CD14-positive monocyte (primary cell): ENCODE measurements at regions not wholly inside any gene's neighbourhood (a gene's known extent, or its start where the extent isn't known, plus 50 kb on each side); places are given as distances from the start of the nearest gene placed in this dataset.
A peak's percentile ranks its signal among the peaks of the same experiment; 100 is the strongest.

Experiments
- DNase-seq, 3 donors: peaks; one replicate each; pipeline ENCODE4 v3.0.0-alpha.2; 2011 to 2022
- H2AFZ ChIP-seq: 2 replicates; pipeline ENCODE4 v1.6.0; 2012; ENCODE audit warnings: mild to moderate bottlenecking, low read depth, low read length, inconsistent platforms; ENCODE audit not compliant: insufficient read depth, poor library complexity, severe bottlenecking
- H3K27ac ChIP-seq, 2 donors: 1 replicate in 1 of 2; 2 replicates in 1 of 2; pipeline ENCODE4 v1.5.1; 2012 to 2013; ENCODE audit warnings: low read length in 2 of 2, control low read depth in 1 of 2, inconsistent platforms in 1 of 2, low read depth in 1 of 2, mild to moderate bottlenecking in 1 of 2
- H3K27me3 ChIP-seq, 2 donors: one replicate each; pipeline versions ENCODE4 v1.6.0 to v1.6.1; 2011 to 2013; ENCODE audit warnings: low read length in 2 of 2; ENCODE audit not compliant: control insufficient read depth in 2 of 2, insufficient read depth in 2 of 2
- H3K36me3 ChIP-seq, 2 donors: replicated peaks in 1 of 2; 1 replicate in 1 of 2; 2 replicates in 1 of 2; pipeline versions ENCODE4 v1.5.1 to v1.6.1; 2012 to 2013; ENCODE audit warnings: low read length in 2 of 2, control low read depth in 1 of 2, inconsistent platforms in 1 of 2, mild to moderate bottlenecking in 1 of 2; ENCODE audit not compliant: insufficient read depth in 2 of 2, control insufficient read depth in 1 of 2
- H3K4me1 ChIP-seq, 2 donors: 1 replicate in 1 of 2; 2 replicates in 1 of 2; pipeline versions ENCODE4 v1.5.1 to v1.6.1; 2012 to 2013; ENCODE audit warnings: low read length in 2 of 2, control low read depth in 1 of 2, inconsistent platforms in 1 of 2, mild to moderate bottlenecking in 1 of 2, moderate library complexity in 1 of 2; ENCODE audit not compliant: insufficient read depth in 2 of 2, control insufficient read depth in 1 of 2
- H3K4me2 ChIP-seq: replicated peaks from 2 replicates; pipeline ENCODE3; 2012; ENCODE audit warnings: low read length, moderate library complexity, mild to moderate bottlenecking; ENCODE audit not compliant: poor library complexity, severe bottlenecking; ENCODE audit errors: extremely low read depth
- H3K4me3 ChIP-seq, 3 experiments: fragments of 200-600 bp in 1 of 3; sonication (generic) in 1 of 3; replicated peaks in 1 of 3; 1 replicate in 2 of 3; 2 replicates in 1 of 3; pipeline ENCODE4 v1.5.1; 2011 to 2013; ENCODE audit warnings: low read length in 3 of 3, mild to moderate bottlenecking in 3 of 3, control low read depth in 2 of 3, low read depth in 2 of 3, inconsistent platforms in 1 of 3, moderate library complexity in 1 of 3
- H3K79me2 ChIP-seq: 2 replicates; pipeline ENCODE4 v1.6.0; 2012; ENCODE audit warnings: mild to moderate bottlenecking, control low read depth, inconsistent platforms, low read length, moderate library complexity; ENCODE audit not compliant: insufficient read depth
- H3K9ac ChIP-seq: 2 replicates; pipeline ENCODE4 v1.6.0; 2017; ENCODE audit warnings: low read length, mild to moderate bottlenecking; ENCODE audit not compliant: insufficient read depth, poor library complexity, severe bottlenecking
- H3K9me3 ChIP-seq, 2 donors: replicated peaks in 1 of 2; 1 replicate in 1 of 2; 2 replicates in 1 of 2; pipeline versions ENCODE4 v1.5.1 to v1.6.1; 2012 to 2013; ENCODE audit warnings: low read length in 2 of 2, control low read depth in 1 of 2; ENCODE audit not compliant: control insufficient read depth in 1 of 2, insufficient read depth in 1 of 2
- H4K20me1 ChIP-seq: 2 replicates; pipeline ENCODE4 v1.6.0; 2012; ENCODE audit warnings: mild to moderate bottlenecking, low read length, control low read depth, moderate library complexity; ENCODE audit not compliant: insufficient read depth
- H3K27ac Mint-ChIP-seq, 7 donors: one replicate each; pipeline ENCODE4 v1.8.0; 2020; ENCODE audit warnings: mild to moderate bottlenecking in 7 of 7, mixed read lengths in 7 of 7, moderate library complexity in 6 of 7, inconsistent platforms in 2 of 7
- H3K27me3 Mint-ChIP-seq, 3 donors: one replicate each; pipeline ENCODE4 v1.8.0; 2021 to 2022; ENCODE audit warnings: low read depth in 3 of 3, mild to moderate bottlenecking in 3 of 3, mixed read lengths in 3 of 3, moderate library complexity in 3 of 3, inconsistent platforms in 1 of 3
- H3K36me3 Mint-ChIP-seq, 2 donors: one replicate each; pipeline ENCODE4 v1.8.0; 2020; ENCODE audit warnings: mixed read lengths in 2 of 2, inconsistent platforms in 1 of 2, mild to moderate bottlenecking in 1 of 2
- H3K4me1 Mint-ChIP-seq: one replicate; pipeline ENCODE4 v1.8.0; 2020; ENCODE audit warnings: mild to moderate bottlenecking, mixed read lengths
- H3K4me3 Mint-ChIP-seq, 2 donors: one replicate each; pipeline ENCODE4 v1.8.0; 2020; ENCODE audit warnings: mild to moderate bottlenecking in 2 of 2, mixed read lengths in 2 of 2, moderate library complexity in 1 of 2
- H3K9me3 Mint-ChIP-seq, 7 donors: one replicate each; pipeline ENCODE4 v1.8.0; 2020 to 2022; ENCODE audit warnings: mixed read lengths in 7 of 7, mild to moderate bottlenecking in 6 of 7, moderate library complexity in 6 of 7, inconsistent platforms in 2 of 7
- CTCF ChIP-seq: fragments of 200-600 bp; IDR thresholded peaks from one replicate; pipeline ENCODE4 v1.8.0; 2022; ENCODE audit warnings: antibody characterized with exemption, mild to moderate bottlenecking
- WGBS: methylation state at CpG from one replicate; pipeline ENCODE4 v1.1.5; 2013; ENCODE audit warnings: missing lambda C conversion rate; ENCODE audit not compliant: insufficient coverage; 5-methylcytosine and 5-hydroxymethylcytosine counted together
- intact Hi-C, 2 donors: fragments of 100-400 bp; cut with micrococcal nuclease; formaldehyde crosslinking; loops; one replicate each; pipeline versions ENCODE4 v1.15.0 to v1.15.1; 2023

- Mint-ChIP-seq H3K27me3 (no peaks in the 10 kb centered on the region), H3K27ac (no peak overlapping the region), H3K4me3 (no peak overlapping the region), H3K9me3 (no peaks in the 10 kb centered on the region), H3K4me1 (no peaks in the 10 kb centered on the region), H3K36me3 (peaks cover 75 to 81% of the 10 kb centered on the region in 2 donors)
- peak overlapping the region in 1 of 2 donors; percentile 9 for H3K27ac ChIP-seq
- no peaks in the 10 kb centered on the region for H3K4me1 ChIP-seq
- H3K36me3 ChIP-seq, result peaks cover 85 to 98% of the 10 kb centered on the region in 2 donors
- H3K4me3 ChIP-seq, result no peak overlapping the region
- H3K79me2 ChIP-seq, result no peaks in the 10 kb centered on the region
- intact Hi-C loops, result no loop called here
- no peak overlapping the region for H3K9ac ChIP-seq
- H4K20me1 ChIP-seq, result peaks cover 67% of the 10 kb centered on the region
- WGBS, result 98% methylated on average over 3 of the region's 6 CpGs
- no peak for TF ChIP-seq CTCF
- H3K4me2 ChIP-seq, result no peak overlapping the region
- H2AFZ ChIP-seq, result no peak overlapping the region
- H3K9me3 ChIP-seq, result no peaks in the 10 kb centered on the region
- DNase-seq, result no peak
- no peaks in the 10 kb centered on the region for H3K27me3 ChIP-seq
These were observed 549.4 kb downstream of the UTRN start for GRCh38 chr6:144834426-144835038.

- H3K27me3 Mint-ChIP-seq, result no peaks in the 10 kb centered on the region
- no peaks in the 10 kb centered on the region for H3K27me3 ChIP-seq
- no peak overlapping the region for H3K9ac ChIP-seq
- H4K20me1 ChIP-seq, result peaks cover 70% of the 10 kb centered on the region
- DNase-seq, result no peak
- peaks cover 78 to 86% of the 10 kb centered on the region in 2 donors for H3K36me3 Mint-ChIP-seq
- no peak overlapping the region for H3K27ac ChIP-seq
- no peaks in the 10 kb centered on the region for H3K79me2 ChIP-seq
- no peak overlapping the region for H3K4me3 Mint-ChIP-seq
- no peaks in the 10 kb centered on the region for H3K9me3 ChIP-seq
- no peak overlapping the region for H3K4me2 ChIP-seq
- H3K4me1 ChIP-seq, result no peaks in the 10 kb centered on the region
- intact Hi-C loops, result no loop called here
- H3K36me3 ChIP-seq, result peaks cover 86 to 100% of the 10 kb centered on the region in 2 donors
- no peak overlapping the region for H3K4me3 ChIP-seq
- WGBS, result 100% methylated on average over 4 of the region's 6 CpGs
- no peaks in the 10 kb centered on the region for H3K4me1 Mint-ChIP-seq
- H3K27ac Mint-ChIP-seq, result peak overlapping the region in 2 of 7 donors; percentile 5 to 42
- H3K9me3 Mint-ChIP-seq, result no peaks in the 10 kb centered on the region
- H2AFZ ChIP-seq, result no peak overlapping the region
- TF ChIP-seq CTCF, result no peak
These were observed 550.3 kb downstream of the UTRN start for GRCh38 chr6:144835322-144835973.
